GM12865 (cell line): ENCODE measurements at regions not wholly inside any gene's neighbourhood (a gene's known extent, or its start where the extent isn't known, plus 50 kb on each side); places are given as distances from the start of the nearest gene placed in this dataset.

ENCODE experiments used
- DNase-seq: peaks from one replicate; pipeline ENCODE4 v3.0.0; 2010; ENCODE audit warnings: low read depth
- H3K4me3 ChIP-seq: 2 replicates; pipeline ENCODE4 v1.5.1; 2011; ENCODE audit warnings: mild to moderate bottlenecking, low read depth, low read length, control low read depth
- TF ChIP-seq, protein P1 (sequence below): IDR thresholded peaks from 2 replicates; pipeline ENCODE4 v1.5.1; 2011; ENCODE audit warnings: low read length, control low read depth, low read depth, inconsistent platforms; ENCODE audit not compliant: insufficient read depth; ENCODE audit errors: missing control alignments

DNA sequence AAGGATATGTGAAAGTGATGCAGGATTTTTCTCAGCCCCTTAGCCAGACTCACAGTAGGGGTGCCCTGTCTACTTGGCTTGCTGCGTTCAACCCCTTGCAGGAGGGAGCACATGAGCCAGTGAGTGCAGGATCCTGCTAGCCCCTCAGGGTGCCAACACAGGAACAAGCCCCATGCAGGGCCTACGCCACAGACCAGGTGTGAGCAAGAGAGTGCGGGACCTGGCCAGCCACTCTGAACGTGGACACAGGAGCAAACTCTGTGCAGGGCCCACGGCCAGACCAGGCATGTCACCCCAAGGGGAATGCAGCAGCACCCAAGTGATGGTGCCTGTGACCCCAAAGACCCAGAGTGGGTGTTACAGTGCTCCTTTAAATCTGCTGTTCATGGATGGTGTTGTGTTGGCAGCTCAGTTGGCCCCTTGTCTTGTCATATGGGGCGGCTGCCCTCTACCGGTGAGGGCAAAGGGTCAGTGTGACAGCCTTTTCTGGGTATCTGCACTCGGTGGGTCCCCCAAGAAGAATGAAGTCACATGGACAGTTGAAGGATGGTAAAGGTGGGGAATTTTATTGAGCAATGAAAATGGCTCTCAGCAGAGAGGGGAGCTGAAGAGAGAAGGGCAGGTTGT, 188.4 kb upstream of the MAOA start:
- H3K4me3 ChIP-seq: no peak overlapping the region
- TF ChIP-seq, protein P1, sequence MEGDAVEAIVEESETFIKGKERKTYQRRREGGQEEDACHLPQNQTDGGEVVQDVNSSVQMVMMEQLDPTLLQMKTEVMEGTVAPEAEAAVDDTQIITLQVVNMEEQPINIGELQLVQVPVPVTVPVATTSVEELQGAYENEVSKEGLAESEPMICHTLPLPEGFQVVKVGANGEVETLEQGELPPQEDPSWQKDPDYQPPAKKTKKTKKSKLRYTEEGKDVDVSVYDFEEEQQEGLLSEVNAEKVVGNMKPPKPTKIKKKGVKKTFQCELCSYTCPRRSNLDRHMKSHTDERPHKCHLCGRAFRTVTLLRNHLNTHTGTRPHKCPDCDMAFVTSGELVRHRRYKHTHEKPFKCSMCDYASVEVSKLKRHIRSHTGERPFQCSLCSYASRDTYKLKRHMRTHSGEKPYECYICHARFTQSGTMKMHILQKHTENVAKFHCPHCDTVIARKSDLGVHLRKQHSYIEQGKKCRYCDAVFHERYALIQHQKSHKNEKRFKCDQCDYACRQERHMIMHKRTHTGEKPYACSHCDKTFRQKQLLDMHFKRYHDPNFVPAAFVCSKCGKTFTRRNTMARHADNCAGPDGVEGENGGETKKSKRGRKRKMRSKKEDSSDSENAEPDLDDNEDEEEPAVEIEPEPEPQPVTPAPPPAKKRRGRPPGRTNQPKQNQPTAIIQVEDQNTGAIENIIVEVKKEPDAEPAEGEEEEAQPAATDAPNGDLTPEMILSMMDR: no peak
- DNase-seq: no peak

DNA sequence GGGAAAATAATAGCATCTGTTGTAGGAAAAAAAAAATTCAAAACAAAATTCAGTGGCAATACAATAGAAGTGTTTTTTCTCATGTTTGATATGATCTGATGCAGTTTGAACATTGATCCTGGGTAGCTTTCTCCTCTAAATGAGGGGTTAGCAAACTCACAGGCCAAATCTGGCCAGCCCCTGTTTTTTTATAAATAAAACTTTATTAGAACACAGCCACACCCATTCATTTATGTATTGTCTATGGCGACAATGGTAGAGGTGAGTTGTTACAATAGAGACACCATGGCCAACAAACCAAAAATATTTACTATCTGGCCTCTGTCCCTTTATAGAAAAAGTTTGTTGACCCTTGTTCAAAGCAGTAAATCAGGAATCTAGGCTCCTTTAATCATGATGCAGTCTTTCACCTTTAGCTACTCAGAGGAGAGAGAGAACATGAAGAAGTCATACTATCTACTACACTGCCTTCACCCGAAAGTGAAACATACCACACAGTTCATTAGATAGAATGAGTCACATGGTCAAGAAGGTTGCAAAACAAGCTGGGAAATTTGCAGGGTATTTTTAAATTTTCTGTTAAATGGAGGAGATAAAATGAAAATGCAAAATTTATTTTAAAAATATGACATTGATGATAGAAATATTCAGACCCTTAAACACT, 186.6 kb upstream of the MAOA start:
- TF ChIP-seq, protein P1: no peak
- DNase-seq: peak; percentile 9
- H3K4me3 ChIP-seq: no peak overlapping the region

DNA sequence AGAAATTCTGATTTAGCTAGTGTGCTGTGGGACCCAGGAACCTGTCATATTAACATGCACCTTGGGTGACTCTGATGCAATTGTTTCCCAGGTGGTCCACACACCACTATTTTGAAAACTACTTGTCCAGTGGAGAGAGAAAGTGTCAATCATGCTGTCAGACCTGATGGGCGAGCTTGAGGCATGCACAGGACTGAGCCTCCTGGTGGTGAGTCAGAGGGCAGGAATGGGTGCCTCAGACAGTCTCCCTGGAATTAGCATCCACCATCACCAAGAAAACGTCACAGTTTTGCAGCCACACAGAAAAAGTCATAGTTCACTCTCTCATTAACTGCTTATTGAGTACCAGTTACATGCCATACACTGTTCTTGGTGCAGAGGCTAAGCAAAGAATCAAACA, 181.8 kb upstream of the MAOA start:
- no peak for DNase-seq
- TF ChIP-seq, protein P1: no peak
- no peak overlapping the region for H3K4me3 ChIP-seq

DNA sequence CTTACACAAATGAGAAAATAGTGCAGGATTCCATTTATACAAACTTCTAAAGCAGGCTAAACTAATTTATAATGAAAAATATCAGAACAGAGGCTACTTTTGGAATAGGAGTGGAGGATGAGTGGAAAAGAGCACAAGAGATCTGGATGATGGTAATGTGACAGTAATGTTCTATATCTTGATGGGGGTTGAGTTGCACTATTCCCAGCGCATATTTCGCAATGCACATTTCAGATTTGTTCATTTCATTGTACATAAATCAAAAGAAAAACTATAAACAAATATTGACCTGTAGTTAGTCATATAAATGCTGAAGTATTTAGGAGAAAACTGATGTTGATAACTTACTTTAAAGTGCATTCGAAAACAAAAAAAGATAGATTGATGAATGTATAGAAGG, 177.0 kb upstream of the MAOA start:
- no peak for DNase-seq
- TF ChIP-seq, protein P1: no peak
- no peak overlapping the region for H3K4me3 ChIP-seq

DNA sequence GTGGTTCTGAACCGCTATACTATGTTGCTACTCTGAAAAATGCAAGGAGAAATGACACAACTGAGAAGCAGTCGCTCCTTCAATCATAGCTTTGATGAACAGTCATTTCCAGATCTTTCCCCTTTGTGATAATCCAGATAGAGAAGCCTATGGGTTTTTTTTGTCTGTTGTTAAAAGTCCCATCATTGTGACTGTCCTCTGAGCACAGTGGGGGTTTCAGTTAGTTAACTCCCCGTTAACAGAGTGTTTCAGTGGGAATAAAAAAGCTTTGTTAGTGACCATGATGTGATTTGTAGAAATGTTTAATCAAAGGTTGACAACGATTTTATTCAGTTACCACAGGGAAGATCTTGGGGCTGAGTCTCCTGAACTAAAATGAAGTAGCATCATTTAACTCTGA, 176.2 kb upstream of the MAOA start:
- TF ChIP-seq, protein P1: no peak
- DNase-seq: no peak
- H3K4me3 ChIP-seq: no peak overlapping the region

DNA sequence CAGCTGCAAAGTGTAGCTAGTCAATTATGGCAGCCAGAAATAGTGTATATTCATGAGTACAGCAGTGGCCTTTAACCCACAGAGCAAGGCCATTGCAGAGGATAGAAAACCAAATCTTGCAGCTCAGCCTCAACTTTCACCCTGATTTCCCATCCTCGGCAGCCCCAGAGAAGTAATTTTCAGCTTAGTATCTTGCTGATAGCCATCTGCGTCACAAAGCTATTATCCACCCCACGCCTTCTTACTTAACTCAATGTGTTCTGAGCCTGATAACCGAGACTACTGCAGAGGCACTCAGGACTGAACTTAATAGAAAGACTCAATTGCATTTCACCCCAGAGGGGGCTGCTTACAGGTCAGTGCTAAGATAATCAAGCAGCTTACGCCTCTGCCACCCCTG, 174.5 kb upstream of the MAOA start:
- TF ChIP-seq, protein P1: no peak
- no peak overlapping the region for H3K4me3 ChIP-seq
- DNase-seq: no peak

DNA sequence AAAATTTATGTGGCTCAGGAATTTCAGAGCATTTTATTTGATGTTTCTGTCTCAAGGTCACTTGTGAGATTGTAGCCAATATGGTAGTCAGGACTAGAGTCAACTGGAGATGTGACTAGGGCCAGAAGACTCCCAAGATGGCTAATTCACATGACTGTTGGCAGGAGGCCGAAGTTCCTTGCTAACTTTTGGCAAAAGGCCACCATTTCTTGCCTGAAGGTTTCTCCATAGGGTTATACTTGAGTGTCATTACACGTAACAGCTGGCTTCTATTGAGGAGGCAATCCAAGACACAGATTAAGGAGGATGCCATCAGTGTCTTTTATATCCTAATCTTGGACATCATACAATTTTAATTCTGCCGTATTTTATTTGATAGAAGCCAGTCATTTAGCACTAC, 162.3 kb upstream of the MAOA start:
- DNase-seq: no peak
- TF ChIP-seq, protein P1: no peak
- no peak overlapping the region for H3K4me3 ChIP-seq
